Fibroblast of lung (primary cell): ENCODE measurements at regions not wholly inside any gene's neighbourhood (a gene's known extent, or its start where the extent isn't known, plus 50 kb on each side); places are given as distances from the start of the nearest gene placed in this dataset.

Experiments
- DNase-seq, 2 donors: peaks; one replicate each; pipeline versions ENCODE4 v3.0.0 to v3.0.0-alpha.2; 2010; ENCODE audit warnings: low read depth in 2 of 2
- H2AFZ ChIP-seq: 2 replicates; pipeline ENCODE4 v1.5.1; 2012; ENCODE audit warnings: low read length, control low read depth, inconsistent platforms
- H3K27ac ChIP-seq: 2 replicates; pipeline ENCODE4 v1.5.1; 2011; ENCODE audit warnings: low read length, control low read depth; ENCODE audit not compliant: insufficient read depth
- H3K27me3 ChIP-seq: 2 replicates; pipeline ENCODE4 v1.5.1; 2011; ENCODE audit warnings: mild to moderate bottlenecking, low read length; ENCODE audit not compliant: control insufficient read depth, insufficient read depth
- H3K36me3 ChIP-seq: 2 replicates; pipeline ENCODE4 v1.5.1; 2011; ENCODE audit warnings: low read length; ENCODE audit not compliant: control insufficient read depth, insufficient read depth
- H3K4me1 ChIP-seq: 2 replicates; pipeline ENCODE4 v1.5.1; 2011; ENCODE audit warnings: low read length; ENCODE audit not compliant: control insufficient read depth, insufficient read depth; ENCODE audit errors: extremely low read depth
- H3K4me2 ChIP-seq: 2 replicates; pipeline ENCODE4 v1.5.1; 2011; ENCODE audit warnings: low read length, control low read depth; ENCODE audit not compliant: insufficient read depth; ENCODE audit errors: extremely low read depth
- H3K4me3 ChIP-seq, 4 experiments: fragments of 200-600 bp in 1 of 4; sonication (generic) in 1 of 4; replicated peaks in 1 of 4; 2 replicates each; pipeline ENCODE4 v1.5.1; 2011 to 2016; ENCODE audit warnings: low read length in 4 of 4, low read depth in 3 of 4, mild to moderate bottlenecking in 3 of 4, control low read depth in 2 of 4, inconsistent platforms in 1 of 4, mixed read lengths in 1 of 4; ENCODE audit not compliant: insufficient read depth in 1 of 4; ENCODE audit errors: control extremely low read depth in 1 of 4
- H3K79me2 ChIP-seq: 2 replicates; pipeline ENCODE4 v1.5.1; 2012; ENCODE audit warnings: mild to moderate bottlenecking, low read length, inconsistent platforms; ENCODE audit not compliant: control insufficient read depth, insufficient read depth
- H3K9ac ChIP-seq: 2 replicates; pipeline ENCODE4 v1.5.1; 2011; ENCODE audit warnings: mild to moderate bottlenecking, low read length, control low read depth; ENCODE audit not compliant: insufficient read depth
- H3K9me3 ChIP-seq: 2 replicates; pipeline ENCODE4 v1.5.1; 2012; ENCODE audit warnings: low read depth, low read length; ENCODE audit not compliant: control insufficient read depth, insufficient read depth
- H4K20me1 ChIP-seq: 2 replicates; pipeline ENCODE4 v1.5.1; 2011; ENCODE audit warnings: low read length; ENCODE audit not compliant: control insufficient read depth, insufficient read depth; ENCODE audit errors: extremely low read depth
- EZH2 ChIP-seq: IDR thresholded peaks from 2 replicates; pipeline ENCODE4 v1.5.1; 2012; ENCODE audit warnings: low read length, control low read depth, mild to moderate bottlenecking; ENCODE audit errors: missing control alignments
- TF ChIP-seq, protein P1 (sequence below), 2 donors: IDR thresholded peaks in 1 of 2; conservative IDR thresholded peaks in 1 of 2; 1 replicate in 1 of 2; 2 replicates in 1 of 2; pipeline ENCODE4 v1.5.1; 2011 to 2012; ENCODE audit warnings: low read length in 2 of 2, control low read depth in 1 of 2, inconsistent platforms in 1 of 2, low read depth in 1 of 2, mild to moderate bottlenecking in 1 of 2

DNA sequence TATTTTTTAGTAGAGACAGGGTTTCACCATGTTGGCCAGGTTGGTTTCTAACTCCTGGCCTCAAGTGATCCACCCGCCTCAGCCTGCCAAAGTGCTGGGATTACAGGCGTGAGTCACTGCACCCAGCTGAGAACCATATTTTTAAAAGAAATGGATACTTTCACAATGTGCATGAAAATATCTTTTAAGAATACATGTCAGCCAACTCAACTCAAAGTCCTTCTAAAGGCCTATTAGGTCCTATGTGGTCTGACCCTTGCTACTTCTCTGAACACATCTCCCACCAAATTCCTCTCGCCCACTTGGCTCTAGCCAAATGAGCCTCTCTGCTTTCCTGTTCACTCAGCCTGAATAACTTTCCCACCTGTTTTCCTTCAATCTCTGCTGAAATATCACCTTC lies 119.6 kb downstream of the MTX2 start:
- Histone ChIP-seq H3K4me1 (no peaks in the 10 kb centered on the region), H3K9ac (no peak overlapping the region), H3K9me3 (no peaks in the 10 kb centered on the region), H3K4me2 (no peak overlapping the region), H3K36me3 (no peaks in the 10 kb centered on the region), H3K27ac (no peak overlapping the region), H3K27me3 (no peaks in the 10 kb centered on the region), H2AFZ (no peak overlapping the region), H3K4me3 (no peak overlapping the region), H3K79me2 (no peaks in the 10 kb centered on the region), H4K20me1 (no peaks in the 10 kb centered on the region)
- no peak for TF ChIP-seq EZH2
- TF ChIP-seq, protein P1, sequence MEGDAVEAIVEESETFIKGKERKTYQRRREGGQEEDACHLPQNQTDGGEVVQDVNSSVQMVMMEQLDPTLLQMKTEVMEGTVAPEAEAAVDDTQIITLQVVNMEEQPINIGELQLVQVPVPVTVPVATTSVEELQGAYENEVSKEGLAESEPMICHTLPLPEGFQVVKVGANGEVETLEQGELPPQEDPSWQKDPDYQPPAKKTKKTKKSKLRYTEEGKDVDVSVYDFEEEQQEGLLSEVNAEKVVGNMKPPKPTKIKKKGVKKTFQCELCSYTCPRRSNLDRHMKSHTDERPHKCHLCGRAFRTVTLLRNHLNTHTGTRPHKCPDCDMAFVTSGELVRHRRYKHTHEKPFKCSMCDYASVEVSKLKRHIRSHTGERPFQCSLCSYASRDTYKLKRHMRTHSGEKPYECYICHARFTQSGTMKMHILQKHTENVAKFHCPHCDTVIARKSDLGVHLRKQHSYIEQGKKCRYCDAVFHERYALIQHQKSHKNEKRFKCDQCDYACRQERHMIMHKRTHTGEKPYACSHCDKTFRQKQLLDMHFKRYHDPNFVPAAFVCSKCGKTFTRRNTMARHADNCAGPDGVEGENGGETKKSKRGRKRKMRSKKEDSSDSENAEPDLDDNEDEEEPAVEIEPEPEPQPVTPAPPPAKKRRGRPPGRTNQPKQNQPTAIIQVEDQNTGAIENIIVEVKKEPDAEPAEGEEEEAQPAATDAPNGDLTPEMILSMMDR (conservative IDR thresholded peaks at IDR 0.05 in 1 of 2, IDR thresholded peaks at IDR 0.05 in 1 of 2; ENCODE audit: low read depth in 1 of 2, low read length in 2 of 2), result no peak
- peak in 1 of 2 donors; percentile 67 for DNase-seq

DNA sequence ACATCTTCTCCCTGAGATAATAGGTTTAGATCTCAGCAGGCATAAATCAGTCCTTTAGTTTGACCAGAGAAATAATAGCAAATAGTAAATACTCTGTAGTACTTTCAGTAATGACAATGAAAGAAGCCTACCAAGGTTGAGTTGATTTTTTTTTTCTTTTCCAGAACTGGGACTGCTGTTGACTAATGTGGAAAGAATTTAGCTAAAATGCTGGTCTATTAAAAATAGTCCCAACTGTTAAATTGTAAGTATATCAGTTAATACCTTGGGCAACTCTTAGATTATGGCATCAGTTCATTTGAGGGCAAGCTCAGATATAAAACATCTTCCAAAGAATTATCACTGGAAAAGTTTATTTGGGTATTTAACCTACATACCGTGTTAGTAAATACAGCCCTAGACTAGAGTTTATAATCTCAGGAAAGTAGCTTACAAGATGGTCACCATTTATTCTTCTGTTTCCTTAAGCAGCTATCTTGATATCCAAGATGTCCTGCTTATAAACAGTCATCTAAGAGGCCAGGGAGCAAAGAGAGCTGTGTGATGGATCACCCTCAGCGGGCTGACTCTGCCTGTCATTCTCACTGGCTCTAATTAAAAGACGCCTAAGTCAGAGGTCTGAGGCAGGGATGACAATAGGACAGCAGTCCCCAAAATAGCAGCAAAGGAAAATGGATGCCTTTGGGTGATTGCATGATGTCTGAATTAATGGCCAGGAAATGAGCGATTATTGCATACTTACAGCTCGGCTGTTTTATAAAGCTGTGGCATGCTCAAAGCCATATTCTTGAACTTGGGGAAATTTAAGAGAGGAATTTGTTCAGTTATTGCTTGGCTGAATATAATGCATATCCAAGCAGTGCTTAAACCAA lies 121.3 kb downstream of the MTX2 start:
- DNase-seq, result peak in 1 of 2 donors; percentile 47
- Histone ChIP-seq H3K27me3 (no peaks in the 10 kb centered on the region), H3K36me3 (no peaks in the 10 kb centered on the region), H3K9me3 (no peaks in the 10 kb centered on the region), H3K4me2 (no peak overlapping the region), H3K9ac (no peak overlapping the region), H3K27ac (no peak overlapping the region), H3K79me2 (no peaks in the 10 kb centered on the region), H4K20me1 (no peaks in the 10 kb centered on the region), H3K4me1 (no peaks in the 10 kb centered on the region), H3K4me3 (no peak overlapping the region), H2AFZ (no peak overlapping the region)
- TF ChIP-seq, protein P1 (conservative IDR thresholded peaks at IDR 0.05 in 1 of 2, IDR thresholded peaks at IDR 0.05 in 1 of 2; ENCODE audit: low read depth in 1 of 2, low read length in 2 of 2), result no peak
- no peak for TF ChIP-seq EZH2

DNA sequence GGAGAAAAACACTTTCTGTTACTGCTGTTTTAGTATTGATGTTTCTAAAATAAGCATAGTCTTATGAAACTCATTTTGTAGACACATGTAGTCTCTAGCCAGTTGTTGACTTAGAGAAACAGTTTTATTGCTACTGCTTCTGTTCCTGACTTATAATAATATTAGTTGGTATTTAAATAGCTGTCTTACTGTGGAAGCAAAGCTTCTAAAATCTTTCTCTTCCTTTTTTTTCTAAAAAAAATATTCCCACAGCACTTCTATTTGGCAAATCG lies 121.8 kb downstream of the MTX2 start:
- H3K4me2 ChIP-seq, result no peak overlapping the region
- DNase-seq, result no peak

More for the DNA sequence above, 121.8 kb downstream of the MTX2 start:
- TF ChIP-seq, protein P1 (conservative IDR thresholded peaks at IDR 0.05 in 1 of 2, IDR thresholded peaks at IDR 0.05 in 1 of 2; ENCODE audit: low read depth in 1 of 2, low read length in 2 of 2), result no peak
- no peak for TF ChIP-seq EZH2
- H3K4me3 ChIP-seq, result no peak overlapping the region
- H3K79me2 ChIP-seq, result no peaks in the 10 kb centered on the region
- no peaks in the 10 kb centered on the region for H3K9me3 ChIP-seq
- no peaks in the 10 kb centered on the region for H3K27me3 ChIP-seq
- H3K9ac ChIP-seq, result no peak overlapping the region
- no peaks in the 10 kb centered on the region for H4K20me1 ChIP-seq
- no peak overlapping the region for H2AFZ ChIP-seq
- H3K27ac ChIP-seq, result no peak overlapping the region
- no peaks in the 10 kb centered on the region for H3K36me3 ChIP-seq
- H3K4me1 ChIP-seq, result no peaks in the 10 kb centered on the region
